Adrenal gland (tissue), 9 donors: ENCODE measurements at regions not wholly inside any gene's neighbourhood (a gene's known extent, or its start where the extent isn't known, plus 50 kb on each side); places are given as distances from the start of the nearest gene placed in this dataset.

Source experiments
- DNase-seq, 7 donors: peaks; one replicate each; pipeline ENCODE4 v3.0.0-alpha.2; 2019 to 2020
- H3K27ac ChIP-seq, 5 donors: fragments of 200-600 bp; sonication (generic) in 4 of 5; 1 replicate in 3 of 5; 2 replicates in 2 of 5; pipeline versions ENCODE4 v1.5.1 to v1.8.0; 2016 to 2020; ENCODE audit warnings: mild to moderate bottlenecking in 1 of 5
- H3K27me3 ChIP-seq: fragments of 200-600 bp; 2 replicates; pipeline ENCODE4 v1.8.0; 2021
- H3K36me3 ChIP-seq, 2 donors: fragments of 200-600 bp; replicated peaks in 1 of 2; 1 replicate in 1 of 2; 2 replicates in 1 of 2; pipeline versions ENCODE4 v1.5.1 to v1.8.0; 2018 to 2022
- H3K4me1 ChIP-seq, 2 donors: fragments of 200-600 bp; replicated peaks in 1 of 2; 1 replicate in 1 of 2; 2 replicates in 1 of 2; pipeline versions ENCODE4 v1.5.1 to v1.8.0; 2018 to 2021
- H3K4me3 ChIP-seq, 4 donors: fragments of 200-600 bp; sonication (generic) in 3 of 4; one replicate each; pipeline ENCODE4 v1.5.1; 2016 to 2018
- H3K9me3 ChIP-seq, 3 donors: fragments of 200-600 bp; sonication (generic) in 1 of 3; replicated peaks in 1 of 3; 1 replicate in 2 of 3; 2 replicates in 1 of 3; pipeline versions ENCODE4 v1.5.1 to v1.8.0; 2016 to 2021
- CTCF ChIP-seq, 6 experiments: fragments of 450-650 bp in 4 of 6; fragments of 200-600 bp in 2 of 6; sonication (generic) in 1 of 6; IDR thresholded peaks; 1 replicate in 5 of 6; 2 replicates in 1 of 6; pipeline versions ENCODE4 v1.5.1 to v1.8.0; 2016 to 2021; ENCODE audit warnings: antibody characterized with exemption in 6 of 6, mild to moderate bottlenecking in 2 of 6, moderate library complexity in 1 of 6
- POLR2A ChIP-seq, 2 donors: fragments of 450-650 bp; IDR thresholded peaks; one replicate each; pipeline ENCODE4 v1.6.1; 2017; ENCODE audit warnings: antibody characterized with exemption in 2 of 2, mild to moderate bottlenecking in 2 of 2, moderate library complexity in 1 of 2
- WGBS, 4 donors: extraction: QIAGEN DNeasy Blood & Tissue Kit in 2 of 4; methylation state at CpG; one replicate each; pipeline versions ENCODE4 v1.1.5 to v1.1.7; 2013 to 2017; 5-methylcytosine and 5-hydroxymethylcytosine counted together
- intact Hi-C, 2 donors: fragments of 100-400 bp; cut with DNase I; formaldehyde crosslinking; loops; one replicate each; pipeline versions ENCODE4 v1.14.1 to v1.15.0; 2022 to 2023
- donor health status: healthy with polysubstance abuse.
- donor health status: Bipolar disorder and iron deficiency.
- donor health status: DM: yes; HTN: yes; CAD: no.
- donor health status: DM: no; HTN: no; CAD: no.
- donor health status: DM: no; HTN: no; CAD: no.

- Histone ChIP-seq H3K27me3 (no peaks in the 10 kb centered on the region), H3K4me3 (no peak overlapping the region), H3K36me3 (no peaks in the 10 kb centered on the region), H3K4me1 (no peaks in the 10 kb centered on the region), H3K27ac (no peak overlapping the region), H3K9me3 (no peaks in the 10 kb centered on the region)
- 77 to 79% (median 77%) methylated on average over 2 of the region's 2 CpGs for WGBS, 4 donors
- intact Hi-C loops: no loop called here
- TF ChIP-seq POLR2A (IDR thresholded peaks at IDR 0.05) (no peak), CTCF (IDR thresholded peaks at IDR 0.05) (no peak)
- DNase-seq: no peak
Measured at GRCh38 chr11:127521413-127521812, 520.8 kb upstream of the KIRREL3 start.

- no peaks in the 10 kb centered on the region for H3K27me3 ChIP-seq
- intact Hi-C loops: no loop called here
- H3K36me3 ChIP-seq: no peaks in the 10 kb centered on the region
- DNase-seq: no peak
- H3K4me1 ChIP-seq: no peaks in the 10 kb centered on the region
- H3K4me3 ChIP-seq: no peak overlapping the region
- H3K9me3 ChIP-seq: no peaks in the 10 kb centered on the region
- no peak overlapping the region for H3K27ac ChIP-seq
- WGBS, 4 donors: 76 to 86% (median 82%) methylated on average over 1 of the region's 1 CpG
- TF ChIP-seq CTCF (IDR thresholded peaks at IDR 0.05) (no peak), POLR2A (IDR thresholded peaks at IDR 0.05) (no peak)
Measured at GRCh38 chr11:127507851-127508250, 507.3 kb upstream of the KIRREL3 start.

GRCh38 chr11:127506647-127507046 is 506.1 kb upstream of the KIRREL3 start:
- no peaks in the 10 kb centered on the region for H3K9me3 ChIP-seq
- no peaks in the 10 kb centered on the region for H3K36me3 ChIP-seq
- H3K27me3 ChIP-seq: no peaks in the 10 kb centered on the region
- no peak overlapping the region for H3K4me3 ChIP-seq
- no peak overlapping the region for H3K27ac ChIP-seq
- no peaks in the 10 kb centered on the region for H3K4me1 ChIP-seq
- intact Hi-C loops: no loop called here
- DNase-seq: no peak
- no peak for TF ChIP-seq POLR2A (IDR thresholded peaks at IDR 0.05)
- no peak for TF ChIP-seq CTCF (IDR thresholded peaks at IDR 0.05)

- Histone ChIP-seq H3K36me3 (no peaks in the 10 kb centered on the region), H3K27me3 (no peaks in the 10 kb centered on the region), H3K9me3 (no peaks in the 10 kb centered on the region), H3K4me1 (no peaks in the 10 kb centered on the region), H3K4me3 (no peak overlapping the region), H3K27ac (no peak overlapping the region)
- WGBS, 4 donors: 29 to 48% (median 43%) methylated on average over 2 of the region's 2 CpGs
- DNase-seq: no peak
- no peak for TF ChIP-seq CTCF (IDR thresholded peaks at IDR 0.05)
- TF ChIP-seq POLR2A (IDR thresholded peaks at IDR 0.05): no peak
- intact Hi-C loops: no loop called here
Measured at GRCh38 chr11:127506126-127506525, 505.6 kb upstream of the KIRREL3 start.
